Left ventricle myocardium superior (tissue), 1 donor: ENCODE measurements at regions not wholly inside any gene's neighbourhood (a gene's known extent, or its start where the extent isn't known, plus 50 kb on each side); places are given as distances from the start of the nearest gene placed in this dataset.
"Not testable (repeated sequence)": the region's sequence is repeated elsewhere in the genome, so short reads cannot be mapped to it uniquely, and the experiment has no call there.

Experiments
- ATAC-seq: fragments of 200-7000 bp; cut with Tn5 transposase; one replicate; pipeline ENCODE4 v1.9.1; 2020; ENCODE audit warnings: mild to moderate bottlenecking, moderate library complexity
- DNase-seq: peaks from one replicate; pipeline ENCODE4 v3.0.0-alpha.2; 2020
- intact Hi-C: fragments of 100-400 bp; cut with micrococcal nuclease; formaldehyde crosslinking; loops from one replicate; pipeline ENCODE4 v1.11.0; 2022
- donor health status: DM: no; HTN: yes; CAD: no; lungs with severe emphysema.

DNA sequence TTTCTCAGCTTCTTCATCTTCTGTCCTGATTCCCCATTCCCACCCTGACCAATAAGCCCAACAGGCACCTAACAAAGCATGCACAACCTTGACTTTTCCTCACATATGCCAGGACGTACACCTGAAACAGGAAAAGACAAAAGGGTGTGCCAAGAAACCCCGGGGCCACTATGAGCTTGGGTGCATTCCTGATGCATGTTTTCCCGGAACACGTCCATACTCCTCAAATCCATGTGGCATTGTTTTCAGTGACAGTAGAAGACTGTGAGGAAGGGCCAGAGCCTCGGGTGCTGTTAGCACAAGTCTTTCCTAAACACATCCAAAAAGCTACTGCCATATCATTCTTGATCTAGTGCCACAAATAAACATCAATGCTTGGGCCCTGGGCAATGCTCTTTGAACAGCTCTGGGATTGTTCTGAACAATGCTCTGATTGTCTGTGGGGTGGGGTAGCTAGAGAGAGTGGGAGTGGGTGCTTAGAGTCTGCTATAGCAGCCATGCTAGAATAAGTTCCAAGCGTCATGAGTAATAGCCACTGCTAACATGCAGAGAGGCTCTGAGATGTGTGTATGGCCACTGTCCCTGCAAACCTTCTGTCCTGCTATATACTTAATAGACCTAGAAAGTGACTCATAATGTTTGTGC, 181.7 kb upstream of the CRIM1 start:
- DNase-seq (no peak), ATAC-seq (no peak)
- intact Hi-C loops: no loop called here

DNA sequence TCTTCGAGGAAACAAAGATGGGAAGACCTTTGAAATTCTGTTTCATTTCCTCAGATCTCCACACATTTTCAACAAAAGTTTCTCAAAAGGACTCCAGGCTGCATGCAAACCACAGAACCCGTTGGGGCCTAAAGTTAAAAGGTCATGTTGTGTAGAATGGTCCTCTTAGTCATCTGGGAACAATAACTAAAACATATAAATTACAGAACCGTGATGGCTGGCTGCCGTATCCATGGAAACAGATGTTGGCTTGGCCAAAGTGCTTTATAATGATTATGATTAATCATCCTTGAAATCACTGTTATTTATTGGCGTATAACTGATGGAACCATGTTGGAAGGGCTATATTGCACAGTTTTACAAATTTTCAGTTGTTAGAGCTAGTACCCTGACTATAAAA, 182.8 kb upstream of the CRIM1 start:
- intact Hi-C loops: no loop called here
- ATAC-seq: no peak
- no peak for DNase-seq

DNA sequence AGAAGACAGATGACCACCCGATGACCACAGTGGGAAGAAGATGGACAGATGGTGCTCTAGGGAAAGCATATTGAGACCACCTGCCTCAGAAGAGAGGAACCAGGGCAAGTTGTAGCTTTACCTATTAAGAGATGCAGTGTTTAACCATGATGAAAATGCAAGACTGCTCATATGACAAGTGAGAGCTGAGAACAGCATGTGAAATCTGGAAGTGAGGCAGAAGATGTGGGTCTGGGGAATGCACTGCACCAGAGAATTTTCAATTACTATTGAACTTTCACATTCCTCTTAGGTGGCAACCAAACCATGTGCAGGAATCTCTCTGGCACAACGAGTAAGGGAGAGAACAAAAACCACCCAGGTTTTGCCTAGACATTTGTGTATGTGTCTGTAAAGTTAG, 184.8 kb upstream of the CRIM1 start:
- ATAC-seq (no peak), DNase-seq (no peak)
- intact Hi-C loops: no loop called here

DNA sequence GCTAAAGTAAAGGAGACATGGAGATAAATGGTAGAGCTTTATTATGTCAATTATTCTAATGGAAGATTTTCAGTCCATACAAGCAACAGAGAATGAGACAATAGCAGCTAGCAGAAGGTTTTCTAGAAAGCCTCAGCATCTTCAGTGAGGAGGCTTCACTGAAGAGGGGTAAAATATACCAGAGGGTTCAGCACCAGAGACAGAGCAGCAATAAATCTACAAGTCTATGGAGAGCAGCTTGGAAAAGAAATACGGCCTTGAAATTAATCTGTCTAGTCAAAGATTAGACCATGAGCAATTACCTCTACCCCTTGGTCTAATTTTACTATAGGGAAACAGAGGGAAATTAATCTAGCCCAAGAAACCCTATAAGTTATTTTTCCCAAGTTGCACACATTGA, 185.7 kb upstream of the CRIM1 start:
- ATAC-seq (no peak), DNase-seq (no peak)
- intact Hi-C loops: no loop called here

DNA sequence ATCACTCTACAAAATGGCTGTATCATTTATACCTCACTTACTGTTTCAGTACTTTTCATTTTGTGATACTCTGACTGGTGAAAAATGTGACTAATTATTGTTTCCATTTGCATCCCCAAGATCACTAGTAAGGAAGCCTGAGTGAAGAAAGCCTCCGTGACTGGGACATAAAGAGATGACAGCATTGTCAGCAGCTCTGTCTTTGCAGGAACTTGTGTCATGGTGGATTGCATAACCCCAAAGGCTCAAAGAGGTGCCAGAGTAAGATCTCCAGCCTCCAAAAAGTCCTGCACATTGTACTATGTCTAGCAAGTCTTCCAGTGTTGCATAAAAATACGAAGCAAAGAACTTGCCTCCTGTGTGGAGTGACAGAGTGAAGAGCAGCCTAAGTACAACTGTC, 187.5 kb upstream of the CRIM1 start:
- ATAC-seq: no peak
- DNase-seq: no peak
- intact Hi-C loops: no loop called here

DNA sequence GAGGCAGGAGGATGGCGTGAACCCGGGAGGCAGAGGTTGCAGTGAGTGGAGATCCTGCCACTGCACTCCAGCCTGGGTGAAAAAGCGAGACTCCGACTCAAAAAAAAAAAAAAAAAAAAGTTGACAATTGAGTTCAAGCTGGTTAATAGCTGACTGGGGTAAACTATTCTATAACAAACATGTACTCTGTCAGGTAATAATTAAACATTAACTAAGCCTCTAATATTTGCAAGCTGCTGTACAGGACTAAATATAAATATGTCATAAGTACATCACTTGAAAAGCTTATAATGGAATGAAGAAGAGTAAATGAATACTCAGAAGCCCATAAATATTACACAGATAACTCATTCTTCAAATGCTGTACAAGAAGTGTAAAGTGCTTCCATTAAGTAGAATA, 190.4 kb upstream of the CRIM1 start:
- DNase-seq (no peak), ATAC-seq (no peak)
- intact Hi-C loops: no loop called here

DNA sequence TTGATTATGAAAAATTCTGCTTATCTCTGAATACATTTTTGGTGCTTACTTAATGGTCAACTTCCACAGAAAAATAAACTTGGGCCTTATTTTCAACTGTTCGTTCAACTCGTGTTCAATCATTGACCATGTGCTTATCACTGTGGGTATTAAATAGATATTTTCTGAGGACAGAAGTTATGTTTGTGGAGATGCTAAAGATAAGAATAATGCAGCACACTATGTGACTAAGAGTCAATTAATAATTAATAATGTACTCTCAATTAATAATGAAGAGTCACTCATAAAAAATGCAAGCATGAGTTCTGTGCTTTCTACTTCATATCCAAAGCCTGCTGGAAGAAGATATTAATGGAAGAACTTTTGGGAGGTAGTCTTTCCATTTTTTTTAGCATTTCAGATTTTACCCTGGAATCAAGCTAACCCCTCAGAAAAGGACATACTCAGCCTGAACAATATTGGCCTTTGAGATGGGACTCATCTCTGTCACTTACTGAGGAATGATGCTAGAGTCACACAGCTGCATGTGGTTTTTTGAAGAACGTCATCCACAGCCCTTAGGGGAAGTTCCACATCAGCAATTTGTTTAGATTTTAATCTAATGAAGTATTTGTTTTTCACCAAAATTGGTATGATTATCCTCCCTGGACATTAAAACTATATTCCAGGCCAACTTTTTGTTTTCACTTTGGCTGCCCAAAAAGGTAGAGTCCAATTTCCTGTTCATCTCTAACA, 191.9 kb upstream of the CRIM1 start:
- no peak for DNase-seq
- intact Hi-C loops: no loop called here
- no peak for ATAC-seq

DNA sequence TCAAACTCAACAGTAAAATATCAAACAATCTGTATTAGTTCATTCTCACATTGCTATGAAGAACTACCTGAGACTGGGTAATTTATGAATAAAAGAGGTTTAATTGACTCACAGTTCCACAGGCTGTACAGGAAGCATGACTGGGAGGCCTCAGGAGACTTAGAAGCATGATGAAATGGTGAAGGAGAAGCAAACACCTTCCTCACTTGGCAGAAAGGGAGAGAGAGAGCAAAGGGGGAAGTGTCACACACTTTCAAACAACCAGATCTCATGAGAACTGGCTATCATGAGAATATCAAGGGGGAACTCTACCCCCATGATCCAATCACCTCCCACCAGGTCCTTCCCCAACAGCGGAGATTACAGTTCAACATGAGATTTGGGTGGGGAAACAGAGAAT, 198.5 kb upstream of the CRIM1 start:
- intact Hi-C loops, DNase-seq, ATAC-seq: not testable (repeated sequence)

DNA sequence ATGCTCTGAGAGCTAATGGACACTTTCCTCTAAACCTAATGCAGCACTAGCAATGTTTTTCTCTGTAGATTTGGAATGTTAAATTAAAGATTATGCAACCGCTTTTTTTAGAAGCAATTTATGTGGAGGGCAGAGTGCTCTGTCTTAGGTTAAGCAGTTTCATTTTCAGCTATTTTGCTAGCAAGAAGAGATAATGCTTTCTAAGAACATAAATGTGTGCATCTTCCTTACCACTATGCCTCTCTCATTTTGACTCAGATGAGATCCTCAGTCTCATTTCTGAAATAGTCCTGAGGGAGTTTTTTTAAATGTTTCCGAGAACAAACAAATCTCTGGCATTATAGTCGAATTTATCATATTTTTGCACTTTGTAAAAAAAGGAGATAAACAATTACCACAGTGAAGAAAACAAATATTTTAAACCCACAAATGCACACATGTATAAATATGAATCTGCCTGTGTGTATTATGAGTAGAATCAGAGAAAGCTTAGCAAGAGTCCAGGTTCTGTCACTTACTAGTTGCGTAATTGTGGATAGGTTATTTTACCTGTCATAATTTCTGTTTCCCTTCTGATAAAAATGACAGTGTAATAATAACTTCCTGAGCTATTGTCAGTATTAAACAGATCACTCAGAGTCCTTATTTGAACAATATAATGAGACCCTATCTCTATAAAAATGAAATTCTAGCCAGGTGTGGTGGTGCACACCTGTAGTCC, 207.7 kb upstream of the CRIM1 start:
- ATAC-seq: no peak
- intact Hi-C loops: no loop called here
- DNase-seq: no peak

DNA sequence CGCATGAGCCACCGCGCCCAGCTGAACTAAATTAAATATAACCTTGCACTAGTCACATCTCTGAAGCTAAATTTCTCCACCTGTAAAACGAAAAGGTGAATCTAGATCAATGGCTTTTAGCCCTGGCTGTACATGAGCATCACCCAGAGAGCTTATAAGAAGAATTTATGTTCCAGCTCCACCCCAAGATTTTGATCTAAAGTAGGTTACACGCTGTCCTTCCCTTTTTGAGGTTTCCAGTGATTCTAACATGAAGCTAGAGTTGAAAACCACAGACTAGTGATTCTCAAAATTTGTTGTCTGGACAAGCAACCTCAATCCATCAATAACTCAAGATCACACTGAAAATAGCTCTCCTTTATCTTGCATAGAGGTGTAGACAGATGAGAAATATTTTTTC, 208.8 kb upstream of the CRIM1 start:
- DNase-seq: no peak
- intact Hi-C loops: no loop called here
- no peak for ATAC-seq

DNA sequence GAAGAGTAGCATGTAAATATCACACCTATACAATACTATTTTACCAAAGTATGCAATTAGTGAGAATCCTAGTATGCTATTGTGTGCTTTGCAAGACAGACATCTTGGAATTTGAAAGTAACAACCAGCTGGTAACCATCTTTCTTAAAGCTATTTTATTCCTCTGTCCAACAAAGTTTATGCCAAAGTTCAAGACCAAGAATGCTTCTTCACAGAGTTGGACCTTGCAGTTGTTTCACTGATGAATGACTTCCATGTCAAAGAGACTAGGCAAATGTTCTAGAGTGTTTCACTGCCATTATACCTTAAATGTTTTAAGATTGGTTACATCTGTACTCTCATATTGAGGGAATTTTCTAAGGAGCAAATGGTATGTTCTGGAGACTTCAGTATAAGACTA, 215.2 kb upstream of the CRIM1 start:
- intact Hi-C loops: no loop called here
- DNase-seq (no peak), ATAC-seq (no peak)

DNA sequence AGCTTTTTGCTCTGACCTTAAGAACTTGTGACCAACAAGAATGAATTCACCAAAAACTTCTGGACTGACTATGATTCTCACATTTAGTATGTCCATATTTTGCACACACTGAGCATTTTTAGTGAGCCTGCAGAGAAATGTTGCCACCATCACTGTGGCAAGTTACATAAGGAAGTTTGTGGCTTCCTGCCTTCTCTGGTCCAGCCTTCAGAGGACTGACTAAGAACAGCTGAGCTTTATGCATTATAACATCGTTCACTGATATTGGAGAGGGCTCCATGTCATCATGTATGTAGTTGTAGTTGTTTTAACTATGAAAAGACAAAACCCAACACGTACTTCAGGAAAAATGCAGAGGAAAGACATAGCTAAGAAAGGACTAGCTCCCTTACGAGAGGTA, 218.0 kb upstream of the CRIM1 start:
- intact Hi-C loops: no loop called here
- DNase-seq (no peak), ATAC-seq (no peak)

DNA sequence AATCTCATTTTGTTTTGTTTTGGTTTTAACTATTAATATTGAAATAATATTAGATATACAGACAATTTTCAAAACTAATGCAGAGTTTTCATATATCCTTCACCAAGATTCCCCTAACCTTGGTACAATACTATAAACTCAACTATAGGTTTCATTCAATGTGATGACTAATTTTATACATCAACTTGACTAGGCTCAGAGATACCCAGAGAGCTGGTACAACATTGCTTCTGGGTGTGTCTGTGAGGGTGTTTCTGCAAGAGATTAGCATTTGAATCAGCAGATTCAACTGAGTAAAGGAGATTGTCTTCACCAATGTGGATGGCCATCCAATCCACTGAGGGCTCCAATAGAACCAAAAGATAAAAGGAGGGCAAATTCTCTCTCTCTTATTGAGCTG, 221.3 kb upstream of the CRIM1 start:
- DNase-seq: no peak
- intact Hi-C loops: no loop called here
- ATAC-seq: no peak

DNA sequence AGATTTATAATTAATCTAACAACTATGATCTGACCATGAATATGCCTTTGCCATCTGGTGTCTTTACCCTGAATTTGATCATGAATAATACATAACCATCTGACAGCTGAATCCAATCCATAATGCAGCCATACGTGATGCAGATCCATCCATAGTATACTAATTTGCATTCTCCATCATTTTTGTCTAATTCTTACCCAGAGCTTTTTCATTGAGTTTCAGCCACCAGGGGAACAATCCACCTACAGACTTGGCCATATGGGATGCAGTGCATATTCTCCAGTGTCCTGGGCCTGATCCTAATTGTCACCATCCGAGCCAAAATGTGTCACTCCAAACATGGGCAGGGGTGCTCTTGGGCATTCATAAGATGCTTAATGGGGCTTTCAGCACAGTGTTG, 227.2 kb upstream of the CRIM1 start:
- DNase-seq (no peak), ATAC-seq (no peak)
- intact Hi-C loops: no loop called here

DNA sequence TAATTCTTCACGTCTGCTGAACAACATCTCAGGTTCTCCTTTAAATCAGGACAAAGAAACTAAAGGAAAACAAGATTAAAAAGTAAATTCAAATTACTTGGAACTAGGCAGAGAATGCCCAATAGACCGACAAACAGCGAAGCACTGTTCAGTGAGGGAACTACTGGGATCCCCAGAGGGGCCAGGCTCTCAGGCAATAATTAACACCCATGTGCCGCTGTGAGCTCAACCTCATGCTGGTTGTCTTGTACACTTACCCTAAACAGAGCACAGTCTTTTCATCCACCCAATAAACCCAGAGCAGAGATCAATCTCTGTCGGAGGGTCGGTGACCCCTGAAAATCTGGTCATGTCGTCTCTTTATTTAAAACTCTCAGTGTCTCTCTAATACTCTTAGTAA, 229.9 kb upstream of the CRIM1 start:
- DNase-seq (no peak), ATAC-seq (no peak)
- intact Hi-C loops: no loop called here

DNA sequence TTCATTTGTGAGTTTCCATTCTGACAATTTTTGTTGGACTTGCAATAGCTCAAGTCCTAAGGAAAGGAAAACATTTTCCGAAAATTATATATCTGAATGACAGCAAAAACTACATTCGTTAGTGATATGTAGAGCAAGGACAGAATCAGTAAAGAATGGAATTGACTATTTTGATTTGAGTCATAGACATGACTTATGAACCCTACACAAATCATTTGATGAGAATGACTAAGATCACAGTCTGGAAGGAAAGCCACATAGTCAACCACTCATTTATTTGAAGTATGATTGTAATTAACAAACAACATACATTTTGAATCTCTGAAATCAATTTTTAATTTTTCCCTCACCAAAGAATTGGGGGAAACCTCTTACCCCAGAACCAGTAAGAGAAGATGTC, 231.6 kb upstream of the CRIM1 start:
- ATAC-seq (no peak), DNase-seq (no peak)
- intact Hi-C loops: no loop called here

DNA sequence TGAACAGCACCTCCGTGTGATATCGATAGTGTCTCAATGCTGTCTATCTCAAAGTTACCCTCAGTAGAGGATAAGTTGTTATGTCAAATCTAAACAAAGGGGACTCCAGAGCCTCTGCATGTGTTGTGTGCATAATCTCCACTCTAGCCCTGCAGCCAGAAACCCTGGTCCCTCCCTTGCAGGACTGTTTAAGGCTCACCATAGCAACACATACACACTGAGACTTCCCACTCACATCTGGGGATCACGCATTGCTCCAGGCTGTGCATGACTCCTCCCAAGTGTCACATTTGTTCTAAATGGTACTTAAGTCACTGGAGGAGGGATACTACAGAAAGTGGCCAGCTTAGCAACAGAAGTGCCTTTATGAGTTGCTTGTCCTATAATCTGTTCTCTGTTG, 258.6 kb upstream of the CRIM1 start:
- DNase-seq (no peak), ATAC-seq (no peak)
- intact Hi-C loops: no loop called here

DNA sequence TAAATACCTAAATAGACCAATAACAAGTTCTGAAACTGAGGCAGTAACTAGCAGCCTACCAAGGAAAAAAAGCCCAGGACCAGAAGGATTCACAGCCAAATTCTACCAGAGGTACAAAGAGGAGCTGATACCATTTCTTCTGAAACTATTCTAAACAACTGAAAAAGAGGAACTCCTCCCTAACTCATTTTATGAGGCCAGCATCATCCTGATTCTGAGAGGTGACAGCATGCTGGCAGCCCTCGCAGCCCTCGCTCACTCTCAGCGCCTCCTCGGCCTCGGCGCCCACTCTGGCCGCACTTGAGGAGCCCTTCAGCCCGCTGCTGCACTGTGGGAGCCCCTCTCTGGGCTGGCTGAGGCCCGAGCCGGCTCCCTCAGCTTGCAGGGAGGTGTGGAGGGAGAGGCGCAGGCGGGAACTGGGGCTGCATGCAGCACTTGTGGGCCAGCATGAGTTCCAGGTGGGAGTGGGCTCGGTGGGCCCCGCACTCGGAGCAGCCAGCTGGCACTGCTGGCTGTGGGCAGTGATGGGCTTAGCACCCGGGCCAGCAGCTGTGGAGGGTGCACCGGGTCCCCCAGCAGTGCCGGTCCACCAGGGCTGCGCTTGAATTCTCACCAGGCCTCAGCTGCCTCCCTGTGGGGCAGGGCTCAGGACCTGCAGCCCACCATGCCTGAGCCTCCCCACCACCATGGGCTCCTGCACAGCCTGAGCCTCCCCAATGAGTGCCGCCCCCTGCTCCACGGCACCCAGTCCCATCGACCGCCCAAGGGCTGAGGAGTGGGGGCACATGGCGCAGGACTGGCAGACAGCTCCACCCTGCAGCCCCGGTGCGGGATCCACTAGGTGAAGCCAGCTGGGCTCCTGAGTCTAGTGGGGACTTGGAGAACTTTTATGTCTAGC, 263.5 kb upstream of the CRIM1 start:
- ATAC-seq, intact Hi-C loops, DNase-seq: not testable (repeated sequence)

DNA sequence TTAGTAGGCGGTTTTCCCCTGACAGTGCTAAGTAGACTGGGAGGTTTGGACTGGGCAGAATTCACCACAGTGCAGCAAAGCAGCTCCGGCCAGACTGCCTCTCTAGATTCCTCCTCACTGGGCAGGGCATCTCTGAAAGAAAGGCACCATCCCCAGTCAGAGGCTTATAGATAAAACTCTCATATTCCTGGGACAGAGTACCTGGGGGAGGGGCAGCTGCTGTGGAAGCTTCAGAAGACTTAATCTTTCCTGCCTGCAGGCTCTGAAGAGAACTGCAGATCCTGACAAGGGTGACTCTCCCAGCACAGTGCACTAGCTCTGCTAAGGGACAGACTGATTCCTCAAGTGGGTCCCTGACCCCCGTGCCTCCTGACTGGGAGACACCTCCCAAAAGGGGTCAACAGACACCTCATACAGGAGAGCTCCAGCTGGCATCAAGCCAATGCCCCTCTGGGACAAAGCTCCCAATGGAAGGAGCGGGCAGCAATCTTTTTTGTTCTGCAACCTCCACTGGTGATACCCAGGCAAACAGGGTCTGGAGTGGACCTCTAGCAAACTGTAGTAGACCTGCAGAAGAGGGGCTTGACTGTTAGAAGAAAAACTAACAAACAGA, 266.8 kb upstream of the CRIM1 start:
- intact Hi-C loops: no loop called here
- DNase-seq (no peak), ATAC-seq (no peak)
